ENCODE measurements at regions not wholly inside any gene's neighbourhood (a gene's known extent, or its start where the extent isn't known, plus 50 kb on each side); places are given as distances from the start of the nearest gene placed in this dataset.
"Not testable (repeated sequence)": the region's sequence is repeated elsewhere in the genome, so short reads cannot be mapped to it uniquely, and the experiment has no call there.

DNA sequence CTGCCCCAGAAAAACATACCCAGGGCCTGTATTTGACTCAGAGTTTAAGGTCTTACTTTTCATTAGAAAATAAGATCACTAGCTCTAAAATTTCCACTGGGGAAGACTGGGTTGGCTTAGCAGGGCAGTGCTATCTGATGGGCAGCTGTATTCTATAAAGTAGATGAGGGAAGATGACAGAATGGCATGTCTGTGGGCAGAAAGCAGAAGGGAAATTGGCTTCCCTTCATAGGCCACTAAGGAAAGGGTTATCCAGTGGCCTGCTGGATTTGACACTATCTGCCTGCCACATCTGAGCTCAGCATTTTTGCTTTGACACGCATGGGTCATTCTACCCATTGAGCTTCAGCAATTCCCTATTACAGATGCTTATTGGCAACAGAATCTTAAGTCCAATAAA is 461.3 kb upstream of the RASGRP1 start:
- Histone ChIP-seq H3K27me3 (ENCODE audit: control insufficient read depth, insufficient read depth, low read length) (no peaks in the 10 kb centered on the region), H3K4me3 (ENCODE audit: low read length) (no peak overlapping the region), H3K9ac (ENCODE audit: low read length) (no peak overlapping the region), H3K36me3 (ENCODE audit: control insufficient read depth, insufficient read depth, low read length) (no peaks in the 10 kb centered on the region), H3K9me3 (ENCODE audit: control insufficient read depth, low read length) (no peaks in the 10 kb centered on the region), H3K4me1 (ENCODE audit: control insufficient read depth, insufficient read depth, low read length) (no peaks in the 10 kb centered on the region)

DNA sequence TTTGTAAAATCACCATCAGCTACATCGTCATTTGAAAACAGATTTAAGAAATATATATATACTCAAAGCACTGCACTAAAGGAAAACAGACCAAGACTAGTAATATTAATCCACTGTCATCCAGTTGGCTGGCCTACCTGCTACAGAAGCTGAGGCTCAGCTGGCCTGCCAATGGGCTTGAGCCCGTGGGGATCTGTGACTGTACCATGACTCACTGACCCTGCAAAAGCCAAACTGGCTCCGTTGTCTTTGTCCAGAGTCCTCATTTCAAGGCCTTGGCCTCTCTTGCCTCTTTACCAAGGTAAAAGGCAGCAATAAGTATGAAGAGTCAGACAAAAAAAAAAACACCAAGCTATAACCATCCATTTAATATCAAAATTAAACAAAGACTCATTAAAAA is 463.5 kb upstream of the RASGRP1 start:
- Histone ChIP-seq H3K4me3 (ENCODE audit: low read length) (no peak overlapping the region), H3K36me3 (ENCODE audit: control insufficient read depth, insufficient read depth, low read length) (no peaks in the 10 kb centered on the region), H3K27me3 (ENCODE audit: control insufficient read depth, insufficient read depth, low read length) (no peaks in the 10 kb centered on the region), H3K9me3 (ENCODE audit: control insufficient read depth, low read length) (no peaks in the 10 kb centered on the region), H3K9ac (ENCODE audit: low read length) (no peak overlapping the region), H3K4me1 (ENCODE audit: control insufficient read depth, insufficient read depth, low read length) (no peaks in the 10 kb centered on the region)

DNA sequence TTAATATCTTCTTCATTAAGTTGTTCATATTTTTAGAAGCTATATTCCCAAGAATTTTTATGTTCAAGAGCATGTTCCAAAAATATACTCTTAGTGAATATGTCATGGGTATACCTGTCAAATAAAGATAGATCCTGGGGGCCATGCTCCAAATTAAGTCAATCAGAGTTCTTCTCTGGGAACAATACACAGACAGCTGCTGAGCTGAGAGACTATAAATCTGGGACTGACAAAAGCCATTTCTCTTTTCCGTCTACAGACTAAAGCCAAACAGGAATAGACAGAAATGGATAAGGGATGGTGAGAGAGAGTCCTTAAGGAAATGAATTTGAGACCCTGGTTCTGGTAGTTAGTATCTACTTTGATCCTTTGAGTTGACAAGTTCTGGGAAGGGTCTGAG is 465.1 kb upstream of the RASGRP1 start:
- H3K36me3 ChIP-seq (ENCODE audit: control insufficient read depth, insufficient read depth, low read length): no peaks in the 10 kb centered on the region
- H3K4me1 ChIP-seq (ENCODE audit: control insufficient read depth, insufficient read depth, low read length): no peaks in the 10 kb centered on the region
- no peaks in the 10 kb centered on the region for H3K9me3 ChIP-seq (ENCODE audit: control insufficient read depth, low read length)
- no peak overlapping the region for H3K9ac ChIP-seq (ENCODE audit: low read length)
- no peaks in the 10 kb centered on the region for H3K27me3 ChIP-seq (ENCODE audit: control insufficient read depth, insufficient read depth, low read length)
- no peak overlapping the region for H3K4me3 ChIP-seq (ENCODE audit: low read length)

DNA sequence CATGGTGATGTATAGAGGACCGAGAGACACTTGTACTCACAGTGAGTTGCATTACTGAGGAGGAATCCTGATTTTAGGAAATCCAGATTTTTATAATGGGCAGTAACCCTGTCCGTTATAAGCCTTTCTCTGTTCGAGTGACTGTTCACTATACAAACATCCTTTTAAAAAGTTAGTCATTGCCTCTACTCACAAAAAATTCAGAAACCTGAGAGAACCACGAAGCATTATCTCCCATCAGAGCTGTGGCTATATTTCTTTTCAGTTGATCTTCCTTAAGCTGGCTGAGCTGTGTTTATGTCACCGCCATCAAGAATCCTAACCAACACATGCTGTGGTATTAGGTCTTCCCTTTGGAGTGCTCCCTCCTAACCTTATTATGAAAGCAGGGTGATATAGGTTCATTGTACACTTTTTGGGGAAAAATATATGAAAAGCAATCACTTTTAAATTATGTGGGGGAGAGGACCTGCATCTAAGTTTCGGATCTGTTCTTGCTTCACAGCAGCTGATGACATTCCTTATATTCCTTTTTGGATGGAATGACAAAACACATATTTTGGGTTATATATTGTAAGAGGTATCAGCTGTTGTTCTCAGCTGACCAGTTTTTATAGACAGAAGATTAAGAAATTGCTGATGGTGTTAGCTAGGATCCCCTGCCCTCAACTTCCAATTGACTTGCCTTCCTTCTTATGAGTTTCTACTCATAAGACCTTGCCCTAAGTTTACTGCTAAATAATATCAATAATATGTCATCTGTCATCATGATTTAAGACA is 465.9 kb upstream of the RASGRP1 start:
- no peak overlapping the region for H3K4me3 ChIP-seq (ENCODE audit: low read length)
- H3K9me3 ChIP-seq (ENCODE audit: control insufficient read depth, low read length): no peaks in the 10 kb centered on the region
- no peaks in the 10 kb centered on the region for H3K4me1 ChIP-seq (ENCODE audit: control insufficient read depth, insufficient read depth, low read length)
- no peak overlapping the region for H3K9ac ChIP-seq (ENCODE audit: low read length)
- H3K36me3 ChIP-seq (ENCODE audit: control insufficient read depth, insufficient read depth, low read length): no peaks in the 10 kb centered on the region
- no peaks in the 10 kb centered on the region for H3K27me3 ChIP-seq (ENCODE audit: control insufficient read depth, insufficient read depth, low read length)

DNA sequence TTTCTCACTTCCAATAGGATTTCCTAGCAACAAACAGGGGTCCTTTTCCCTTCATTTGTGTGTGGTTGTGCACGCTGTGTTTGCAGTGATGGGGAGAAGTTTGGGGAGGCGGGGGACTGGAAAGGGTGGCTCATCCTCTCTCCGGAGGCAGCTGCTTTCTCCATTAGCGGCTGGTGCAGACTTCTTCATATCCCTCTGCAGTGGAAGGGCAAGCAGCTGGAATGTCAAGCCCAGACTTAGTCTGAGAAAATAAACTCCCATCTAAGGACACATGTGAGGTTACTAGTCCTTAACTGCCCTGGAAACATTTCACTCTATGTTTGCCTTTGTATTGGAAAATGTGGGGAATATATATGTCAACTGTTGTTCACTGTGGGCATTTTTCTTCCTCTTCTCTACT is 467.0 kb upstream of the RASGRP1 start:
- no peaks in the 10 kb centered on the region for H3K4me1 ChIP-seq (ENCODE audit: control insufficient read depth, insufficient read depth, low read length)
- no peak overlapping the region for H3K4me3 ChIP-seq (ENCODE audit: low read length)
- no peaks in the 10 kb centered on the region for H3K9me3 ChIP-seq (ENCODE audit: control insufficient read depth, low read length)
- H3K36me3 ChIP-seq (ENCODE audit: control insufficient read depth, insufficient read depth, low read length): no peaks in the 10 kb centered on the region
- H3K9ac ChIP-seq (ENCODE audit: low read length): no peak overlapping the region
- H3K27me3 ChIP-seq (ENCODE audit: control insufficient read depth, insufficient read depth, low read length): no peaks in the 10 kb centered on the region

DNA sequence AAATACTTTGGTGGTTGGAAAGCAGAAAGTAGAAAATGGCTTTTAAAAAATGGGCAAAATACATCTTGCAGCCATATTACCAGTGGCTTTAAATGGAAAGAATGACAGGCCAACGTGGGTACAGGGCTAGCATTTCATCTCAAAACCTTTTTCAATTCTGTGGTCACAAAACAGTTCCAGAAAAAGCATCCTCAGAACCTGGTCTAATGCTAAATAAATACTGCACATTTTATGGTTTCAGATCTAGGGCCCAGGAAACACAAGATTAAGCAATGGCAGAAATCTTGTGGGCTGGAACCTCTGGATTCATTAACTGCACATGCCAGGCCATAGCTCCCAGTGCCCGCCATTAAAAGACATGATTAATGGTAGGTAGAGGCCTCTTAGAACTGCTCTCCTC is 470.2 kb upstream of the RASGRP1 start:
- no peaks in the 10 kb centered on the region for H3K36me3 ChIP-seq (ENCODE audit: control insufficient read depth, insufficient read depth, low read length)
- H3K9me3 ChIP-seq (ENCODE audit: control insufficient read depth, low read length): no peaks in the 10 kb centered on the region
- no peak overlapping the region for H3K9ac ChIP-seq (ENCODE audit: low read length)
- no peaks in the 10 kb centered on the region for H3K27me3 ChIP-seq (ENCODE audit: control insufficient read depth, insufficient read depth, low read length)
- no peaks in the 10 kb centered on the region for H3K4me1 ChIP-seq (ENCODE audit: control insufficient read depth, insufficient read depth, low read length)
- no peak overlapping the region for H3K4me3 ChIP-seq (ENCODE audit: low read length)

DNA sequence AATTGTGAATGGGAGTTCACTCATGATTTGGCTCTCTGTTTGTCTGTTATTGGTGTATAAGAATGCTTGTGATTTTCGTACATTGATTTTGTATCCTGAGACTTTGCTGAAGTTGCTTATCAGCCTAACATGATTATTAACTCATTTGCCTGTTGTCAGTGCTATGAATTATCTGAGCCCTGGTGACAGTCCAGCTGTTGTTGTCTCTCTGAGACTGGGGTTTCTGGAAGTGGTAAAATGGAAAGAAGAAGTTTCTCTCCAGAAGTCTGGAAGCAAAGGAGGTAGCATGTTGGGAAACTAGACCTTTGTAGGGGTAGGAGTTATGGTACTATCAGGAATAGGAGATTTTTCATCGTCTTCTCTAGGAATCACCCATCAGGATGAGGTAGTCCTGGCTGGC is 473.0 kb upstream of the RASGRP1 start:
- not testable (repeated sequence) for H3K27me3 ChIP-seq (ENCODE audit: control insufficient read depth, insufficient read depth, low read length); H3K4me3 ChIP-seq (ENCODE audit: low read length); H3K36me3 ChIP-seq (ENCODE audit: control insufficient read depth, insufficient read depth, low read length); H3K9ac ChIP-seq (ENCODE audit: low read length); H3K4me1 ChIP-seq (ENCODE audit: control insufficient read depth, insufficient read depth, low read length); H3K9me3 ChIP-seq (ENCODE audit: control insufficient read depth, low read length)

DNA sequence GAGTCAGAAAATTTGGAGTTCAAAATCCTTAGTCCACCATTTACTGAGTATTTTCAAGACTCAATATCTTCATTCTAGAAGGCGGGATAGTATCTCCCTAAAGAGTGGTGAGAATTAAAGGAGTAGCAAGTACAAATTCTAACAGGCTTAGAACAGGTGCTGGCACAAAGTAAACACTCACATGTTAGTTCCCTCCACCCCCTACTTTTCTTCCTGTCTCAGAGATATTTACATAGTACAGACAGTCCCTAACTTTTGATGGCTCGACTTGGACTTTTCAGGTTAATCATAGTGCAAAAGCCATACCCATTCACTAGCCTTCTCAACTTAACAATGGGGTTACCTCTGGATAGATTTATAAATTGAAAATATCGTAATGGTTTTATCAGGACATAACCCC is 476.2 kb upstream of the RASGRP1 start:
- Histone ChIP-seq H3K36me3 (ENCODE audit: control insufficient read depth, insufficient read depth, low read length) (no peaks in the 10 kb centered on the region), H3K27me3 (ENCODE audit: control insufficient read depth, insufficient read depth, low read length) (no peaks in the 10 kb centered on the region), H3K9ac (ENCODE audit: low read length) (no peak overlapping the region), H3K4me3 (ENCODE audit: low read length) (no peak overlapping the region), H3K9me3 (ENCODE audit: control insufficient read depth, low read length) (no peaks in the 10 kb centered on the region), H3K4me1 (ENCODE audit: control insufficient read depth, insufficient read depth, low read length) (no peaks in the 10 kb centered on the region)

DNA sequence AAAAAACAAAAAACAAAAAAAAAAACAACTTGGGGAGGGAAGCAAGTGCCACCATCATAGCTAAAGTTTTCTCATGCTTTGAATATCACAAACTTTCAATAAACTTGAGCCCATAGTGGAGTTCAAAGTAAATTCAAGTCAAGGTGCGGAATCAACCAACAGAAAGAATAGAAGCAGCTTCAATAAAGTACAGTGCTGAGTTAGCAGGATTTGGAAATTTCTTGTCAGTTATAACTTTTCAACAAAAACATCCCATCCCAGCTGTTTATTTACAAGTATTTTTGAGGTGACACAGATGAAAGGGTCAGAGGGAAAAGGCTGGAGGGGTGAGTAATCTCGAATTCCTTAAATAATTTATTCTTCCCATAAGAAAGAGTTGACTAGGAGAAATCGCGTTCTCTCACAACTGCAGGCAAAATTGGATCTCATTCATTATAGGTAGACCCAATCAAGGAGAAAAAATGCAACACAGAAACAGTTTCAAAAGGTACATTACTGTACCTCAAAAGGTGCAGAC is 477.4 kb upstream of the RASGRP1 start:
- no peaks in the 10 kb centered on the region for H3K36me3 ChIP-seq (ENCODE audit: control insufficient read depth, insufficient read depth, low read length)
- no peaks in the 10 kb centered on the region for H3K27me3 ChIP-seq (ENCODE audit: control insufficient read depth, insufficient read depth, low read length)
- no peak overlapping the region for H3K9ac ChIP-seq (ENCODE audit: low read length)
- H3K9me3 ChIP-seq (ENCODE audit: control insufficient read depth, low read length): no peaks in the 10 kb centered on the region
- H3K4me3 ChIP-seq (ENCODE audit: low read length): no peak overlapping the region
- H3K4me1 ChIP-seq (ENCODE audit: control insufficient read depth, insufficient read depth, low read length): no peaks in the 10 kb centered on the region

DNA sequence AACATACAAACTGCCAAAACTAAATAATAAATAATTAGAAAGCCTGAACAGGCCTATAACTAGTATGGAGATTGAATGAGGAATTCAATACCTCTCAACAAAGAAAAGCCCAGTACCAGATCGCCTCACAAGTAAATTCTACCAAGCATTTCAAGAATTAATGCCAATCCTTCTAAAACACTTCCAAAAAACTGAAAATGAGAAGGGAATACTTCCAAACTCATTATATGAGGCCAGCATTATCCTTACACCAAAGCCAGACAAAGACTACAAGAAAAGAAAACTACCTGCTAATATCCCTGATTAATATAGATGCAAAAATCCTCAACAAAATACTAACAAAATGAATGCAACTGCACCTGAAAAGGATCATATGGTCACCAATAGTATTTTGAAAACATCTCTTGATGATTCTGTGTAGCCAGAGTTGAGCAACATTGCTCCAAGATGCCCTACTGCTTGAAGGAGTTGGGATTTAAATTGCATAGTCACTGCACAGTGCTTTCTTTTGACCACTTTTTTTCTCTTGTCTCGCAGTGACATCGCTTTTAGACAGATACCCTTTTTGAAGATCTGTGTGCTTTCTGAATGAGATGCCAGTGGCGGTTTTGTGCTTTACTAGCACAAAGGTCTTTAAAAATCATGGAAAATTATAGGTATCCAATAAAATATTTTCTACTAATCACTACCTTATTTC is 487.2 kb upstream of the RASGRP1 start:
- H3K4me3 ChIP-seq (ENCODE audit: low read length): no peak overlapping the region
- no peaks in the 10 kb centered on the region for H3K4me1 ChIP-seq (ENCODE audit: control insufficient read depth, insufficient read depth, low read length)
- H3K27me3 ChIP-seq (ENCODE audit: control insufficient read depth, insufficient read depth, low read length): no peaks in the 10 kb centered on the region
- H3K9me3 ChIP-seq (ENCODE audit: control insufficient read depth, low read length): no peaks in the 10 kb centered on the region
- H3K36me3 ChIP-seq (ENCODE audit: control insufficient read depth, insufficient read depth, low read length): no peaks in the 10 kb centered on the region
- H3K9ac ChIP-seq (ENCODE audit: low read length): no peak overlapping the region

DNA sequence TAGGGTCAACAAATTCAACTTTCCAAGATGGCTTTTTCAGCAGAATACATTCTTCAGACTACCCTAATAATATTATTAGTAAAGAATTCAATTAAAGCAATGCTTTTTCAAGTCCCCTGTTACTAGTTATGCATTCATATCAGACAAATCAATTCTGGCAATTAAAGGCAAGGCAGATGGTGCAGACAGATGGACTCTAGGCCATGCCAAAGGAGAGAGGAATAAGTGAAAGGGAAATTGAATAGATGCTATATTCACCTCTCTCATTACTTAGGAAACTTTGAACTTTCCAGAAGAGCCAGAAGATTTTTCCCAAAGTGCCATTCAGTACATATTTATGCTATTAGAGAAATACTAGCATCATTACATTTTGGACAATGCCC is 487.7 kb upstream of the RASGRP1 start:
- no peak overlapping the region for H3K9ac ChIP-seq (ENCODE audit: low read length)
- no peaks in the 10 kb centered on the region for H3K4me1 ChIP-seq (ENCODE audit: control insufficient read depth, insufficient read depth, low read length)
- no peaks in the 10 kb centered on the region for H3K27me3 ChIP-seq (ENCODE audit: control insufficient read depth, insufficient read depth, low read length)
- H3K4me3 ChIP-seq (ENCODE audit: low read length): no peak overlapping the region
- no peaks in the 10 kb centered on the region for H3K9me3 ChIP-seq (ENCODE audit: control insufficient read depth, low read length)
- no peaks in the 10 kb centered on the region for H3K36me3 ChIP-seq (ENCODE audit: control insufficient read depth, insufficient read depth, low read length)

DNA sequence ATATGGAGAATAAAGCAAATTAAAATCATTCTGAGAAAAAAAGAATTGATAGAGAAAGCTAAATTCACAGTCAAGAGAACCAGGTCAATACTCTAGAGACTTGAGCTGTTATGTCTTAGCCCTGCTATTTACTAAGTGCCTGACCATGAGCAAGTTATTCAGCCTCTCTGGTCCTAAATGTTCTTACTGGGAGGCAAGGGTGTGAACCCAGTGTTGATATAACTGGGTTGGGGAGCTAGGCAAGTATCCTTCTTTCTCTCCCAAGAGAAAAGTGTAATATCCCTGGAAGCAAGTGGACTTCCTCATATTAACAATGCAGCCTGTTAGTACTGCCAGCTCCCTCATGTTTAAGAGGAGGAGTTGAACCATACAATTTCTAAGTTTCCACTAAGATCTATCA is 488.9 kb upstream of the RASGRP1 start:
- Histone ChIP-seq H3K9ac (ENCODE audit: low read length) (no peak overlapping the region), H3K4me3 (ENCODE audit: low read length) (no peak overlapping the region), H3K27me3 (ENCODE audit: control insufficient read depth, insufficient read depth, low read length) (no peaks in the 10 kb centered on the region), H3K9me3 (ENCODE audit: control insufficient read depth, low read length) (no peaks in the 10 kb centered on the region), H3K36me3 (ENCODE audit: control insufficient read depth, insufficient read depth, low read length) (no peaks in the 10 kb centered on the region), H3K4me1 (ENCODE audit: control insufficient read depth, insufficient read depth, low read length) (no peaks in the 10 kb centered on the region)
